Osteoblast (primary cell): ENCODE measurements at regions not wholly inside any gene's neighbourhood (a gene's known extent, or its start where the extent isn't known, plus 50 kb on each side); places are given as distances from the start of the nearest gene placed in this dataset.
A peak's percentile ranks its signal among the peaks of the same experiment; 100 is the strongest.

Source experiments
- DNase-seq: peaks from one replicate; pipeline ENCODE4 v3.0.0; 2011; ENCODE audit warnings: low spot score, mixed read lengths; ENCODE audit not compliant: insufficient read length; ENCODE audit errors: missing footprints
- H2AFZ ChIP-seq: 2 replicates; pipeline ENCODE4 v1.6.0; 2011; ENCODE audit warnings: mild to moderate bottlenecking, low read length
- H3K27ac ChIP-seq: 2 replicates; pipeline ENCODE4 v1.5.1; 2011; ENCODE audit warnings: mild to moderate bottlenecking, low read depth, low read length, moderate library complexity
- H3K27me3 ChIP-seq: 2 replicates; pipeline ENCODE4 v1.6.0; 2012; ENCODE audit warnings: mild to moderate bottlenecking, control low read depth, inconsistent platforms, low read length, moderate library complexity; ENCODE audit not compliant: insufficient read depth
- H3K36me3 ChIP-seq: 2 replicates; pipeline ENCODE4 v1.5.1; 2011; ENCODE audit warnings: mild to moderate bottlenecking, low read length, control low read depth, moderate library complexity; ENCODE audit not compliant: insufficient read depth
- H3K4me1 ChIP-seq: 2 replicates; pipeline ENCODE4 v1.5.1; 2011; ENCODE audit warnings: mild to moderate bottlenecking, low read length, control low read depth, moderate library complexity; ENCODE audit not compliant: insufficient read depth
- H3K4me2 ChIP-seq: 2 replicates; pipeline ENCODE4 v1.6.0; 2011; ENCODE audit warnings: mild to moderate bottlenecking, low read length; ENCODE audit not compliant: insufficient read depth
- H3K4me3 ChIP-seq: fragments of 200-600 bp; sonication (generic); 3 replicates; pipeline ENCODE4 v1.5.1; 2012; ENCODE audit warnings: mild to moderate bottlenecking, low read length, inconsistent platforms; ENCODE audit not compliant: insufficient read depth
- H3K79me2 ChIP-seq: 2 replicates; pipeline ENCODE4 v1.6.0; 2012; ENCODE audit warnings: mild to moderate bottlenecking, low read length, control low read depth, inconsistent platforms; ENCODE audit not compliant: insufficient read depth
- H3K9me3 ChIP-seq: 2 replicates; pipeline ENCODE4 v1.5.1; 2011; ENCODE audit warnings: low read depth, low read length, control low read depth
- H4K20me1 ChIP-seq: 2 replicates; pipeline ENCODE4 v1.6.0; 2012; ENCODE audit warnings: mild to moderate bottlenecking, low read length, control low read depth; ENCODE audit not compliant: insufficient read depth
- TF ChIP-seq, protein P1 (sequence below): IDR thresholded peaks from 2 replicates; pipeline ENCODE4 v1.5.1; 2011; ENCODE audit warnings: mild to moderate bottlenecking, low read depth, low read length, moderate library complexity; ENCODE audit errors: extremely low read depth

- no peaks in the 10 kb centered on the region for H4K20me1 ChIP-seq
- no peak overlapping the region for H3K4me3 ChIP-seq
- H2AFZ ChIP-seq, result peak overlapping the region; percentile 22
- no peaks in the 10 kb centered on the region for H3K36me3 ChIP-seq
- H3K4me1 ChIP-seq, result no peaks in the 10 kb centered on the region
- no peaks in the 10 kb centered on the region for H3K9me3 ChIP-seq
- no peaks in the 10 kb centered on the region for H3K79me2 ChIP-seq
- H3K27me3 ChIP-seq, result no peaks in the 10 kb centered on the region
- no peak overlapping the region for H3K27ac ChIP-seq
- no peak for DNase-seq
- TF ChIP-seq, protein P1, sequence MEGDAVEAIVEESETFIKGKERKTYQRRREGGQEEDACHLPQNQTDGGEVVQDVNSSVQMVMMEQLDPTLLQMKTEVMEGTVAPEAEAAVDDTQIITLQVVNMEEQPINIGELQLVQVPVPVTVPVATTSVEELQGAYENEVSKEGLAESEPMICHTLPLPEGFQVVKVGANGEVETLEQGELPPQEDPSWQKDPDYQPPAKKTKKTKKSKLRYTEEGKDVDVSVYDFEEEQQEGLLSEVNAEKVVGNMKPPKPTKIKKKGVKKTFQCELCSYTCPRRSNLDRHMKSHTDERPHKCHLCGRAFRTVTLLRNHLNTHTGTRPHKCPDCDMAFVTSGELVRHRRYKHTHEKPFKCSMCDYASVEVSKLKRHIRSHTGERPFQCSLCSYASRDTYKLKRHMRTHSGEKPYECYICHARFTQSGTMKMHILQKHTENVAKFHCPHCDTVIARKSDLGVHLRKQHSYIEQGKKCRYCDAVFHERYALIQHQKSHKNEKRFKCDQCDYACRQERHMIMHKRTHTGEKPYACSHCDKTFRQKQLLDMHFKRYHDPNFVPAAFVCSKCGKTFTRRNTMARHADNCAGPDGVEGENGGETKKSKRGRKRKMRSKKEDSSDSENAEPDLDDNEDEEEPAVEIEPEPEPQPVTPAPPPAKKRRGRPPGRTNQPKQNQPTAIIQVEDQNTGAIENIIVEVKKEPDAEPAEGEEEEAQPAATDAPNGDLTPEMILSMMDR, result no peak
- H3K4me2 ChIP-seq, result no peak overlapping the region
Measured at GRCh38 chr7:136184719-136185118, 207.6 kb upstream of the MTPN start.

- TF ChIP-seq, protein P1, result no peak
Measured at GRCh38 chr7:136183981-136184380, 206.8 kb upstream of the MTPN start.

DNA sequence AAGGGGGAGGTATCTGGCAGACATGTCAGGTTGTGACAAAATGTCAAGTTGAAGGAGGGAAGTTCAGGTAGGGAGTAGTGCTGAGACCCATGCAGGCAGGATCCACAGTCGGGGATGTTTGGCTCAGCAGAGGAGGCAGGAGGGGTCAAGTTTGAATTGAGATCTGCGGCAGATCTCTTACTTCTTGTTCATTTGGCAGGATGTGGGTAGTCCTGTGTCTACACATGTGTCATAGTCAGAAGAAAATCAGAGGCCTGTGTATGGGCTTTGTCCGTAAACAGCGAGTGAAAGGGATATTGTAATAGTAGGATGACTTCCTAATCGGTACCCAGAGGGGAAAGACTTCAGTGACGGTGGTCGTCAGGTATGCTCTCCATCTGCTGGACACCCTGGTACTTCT is 203.8 kb upstream of the MTPN start:
- TF ChIP-seq, protein P1, result no peak
- no peaks in the 10 kb centered on the region for H3K27me3 ChIP-seq
- no peak overlapping the region for H2AFZ ChIP-seq
- no peaks in the 10 kb centered on the region for H4K20me1 ChIP-seq
- H3K4me3 ChIP-seq, result no peak overlapping the region
- no peaks in the 10 kb centered on the region for H3K4me1 ChIP-seq
- H3K36me3 ChIP-seq, result no peaks in the 10 kb centered on the region
- DNase-seq, result no peak
- H3K9me3 ChIP-seq, result no peaks in the 10 kb centered on the region
- H3K4me2 ChIP-seq, result no peak overlapping the region
- H3K27ac ChIP-seq, result no peak overlapping the region
- H3K79me2 ChIP-seq, result no peaks in the 10 kb centered on the region

More at GRCh38 chr7:136183981-136184380, 206.8 kb upstream of the MTPN start:
- no peaks in the 10 kb centered on the region for H3K9me3 ChIP-seq
- H4K20me1 ChIP-seq, result no peaks in the 10 kb centered on the region
- H3K27me3 ChIP-seq, result no peaks in the 10 kb centered on the region
- H3K27ac ChIP-seq, result no peak overlapping the region
- no peaks in the 10 kb centered on the region for H3K4me1 ChIP-seq
- no peaks in the 10 kb centered on the region for H3K36me3 ChIP-seq
- H2AFZ ChIP-seq, result no peak overlapping the region
- H3K79me2 ChIP-seq, result no peaks in the 10 kb centered on the region
- H3K4me2 ChIP-seq, result no peak overlapping the region
- H3K4me3 ChIP-seq, result no peak overlapping the region
- no peak for DNase-seq

DNA sequence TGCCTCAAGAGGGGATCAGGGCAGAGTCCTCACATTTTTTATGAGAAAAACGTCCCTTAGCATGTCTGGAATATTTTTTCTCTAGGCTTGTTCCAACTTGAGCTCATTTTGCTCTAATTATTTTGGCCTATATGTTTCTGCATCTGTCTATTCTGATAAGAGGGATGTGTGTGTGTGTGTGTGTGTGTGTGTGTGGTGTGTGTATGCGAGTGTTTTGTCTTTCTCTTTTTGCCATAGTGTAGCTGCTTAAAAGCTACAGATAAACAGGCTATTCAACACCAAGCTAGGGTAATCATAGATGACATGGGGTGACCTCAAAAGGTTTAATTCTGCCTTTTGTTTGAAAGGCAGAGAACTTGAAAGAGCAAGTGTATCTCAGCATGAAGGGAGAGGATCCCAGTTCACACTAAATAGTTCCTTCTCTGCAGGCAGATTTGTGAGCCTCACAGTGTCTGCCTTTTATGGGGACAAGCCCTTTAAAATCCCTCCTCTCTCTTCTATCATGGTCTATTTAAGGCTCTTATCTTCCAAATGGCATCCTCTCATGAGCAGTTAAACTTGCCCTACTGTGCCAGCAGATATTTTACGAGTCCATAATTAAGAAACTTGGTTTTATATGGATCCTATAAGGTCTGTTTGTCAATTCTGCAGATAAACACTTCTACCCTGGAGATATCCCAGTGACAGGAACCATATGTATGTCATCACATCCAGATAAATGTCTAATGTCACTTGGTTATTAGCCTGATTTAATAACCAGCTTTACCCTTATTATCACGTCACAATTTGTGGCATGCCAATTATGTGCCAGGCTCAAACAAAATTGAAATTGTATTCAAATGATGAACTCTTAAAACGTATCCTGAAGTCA is 202.9 kb upstream of the MTPN start:
- Histone ChIP-seq H3K79me2 (no peaks in the 10 kb centered on the region), H3K27me3 (no peaks in the 10 kb centered on the region), H4K20me1 (no peaks in the 10 kb centered on the region), H2AFZ (no peak overlapping the region), H3K36me3 (no peaks in the 10 kb centered on the region), H3K4me2 (no peak overlapping the region), H3K27ac (no peak overlapping the region), H3K4me1 (no peaks in the 10 kb centered on the region), H3K4me3 (no peak overlapping the region), H3K9me3 (no peaks in the 10 kb centered on the region)
- TF ChIP-seq, protein P1, result no peak
- no peak for DNase-seq
